Prostate gland (tissue), 2 donors: ENCODE measurements at regions not wholly inside any gene's neighbourhood (a gene's known extent, or its start where the extent isn't known, plus 50 kb on each side); places are given as distances from the start of the nearest gene placed in this dataset.

Experiments used
- DNase-seq: peaks from one replicate; pipeline ENCODE4 v3.0.0-alpha.2; 2019; ENCODE audit warnings: low spot score
- H3K27ac ChIP-seq, 2 donors: fragments of 200-600 bp; sonication (generic); 2 replicates each; pipeline ENCODE4 v1.5.1; 2017 to 2019
- H3K27me3 ChIP-seq: fragments of 200-600 bp; sonication (generic); replicated peaks from 2 replicates; pipeline ENCODE4 v1.5.1; 2019; ENCODE audit not compliant: insufficient read depth
- H3K36me3 ChIP-seq, 2 donors: fragments of 200-600 bp; sonication (generic); 1 replicate in 1 of 2; 2 replicates in 1 of 2; pipeline versions ENCODE4 v1.5.1 to v1.8.1; 2017 to 2019
- H3K4me1 ChIP-seq: fragments of 200-600 bp; sonication (generic); replicated peaks from 2 replicates; pipeline ENCODE4 v1.5.1; 2019
- H3K4me3 ChIP-seq, 2 donors: fragments of 200-600 bp; sonication (generic); 2 replicates each; pipeline ENCODE4 v1.5.1; 2017 to 2019
- H3K9me3 ChIP-seq: fragments of 200-600 bp; sonication (generic); 2 replicates; pipeline ENCODE4 v1.5.1; 2017
- CTCF ChIP-seq, 4 experiments: fragments of 200-600 bp in 2 of 4; fragments of 450-650 bp in 2 of 4; sonication (generic) in 2 of 4; IDR thresholded peaks; 1 replicate in 3 of 4; 2 replicates in 1 of 4; pipeline ENCODE4 v1.5.1; 2016 to 2019; ENCODE audit warnings: antibody characterized with exemption in 4 of 4, mild to moderate bottlenecking in 2 of 4, moderate library complexity in 2 of 4
- POLR2A ChIP-seq: fragments of 450-650 bp; IDR thresholded peaks from one replicate; pipeline ENCODE4 v1.6.1; 2016; ENCODE audit warnings: antibody characterized with exemption, mild to moderate bottlenecking
- POLR2AphosphoS5 ChIP-seq: sonication (generic); formaldehyde crosslinking; IDR thresholded peaks from one replicate; pipeline ENCODE4 v1.6.1; 2017; ENCODE audit warnings: antibody characterized with exemption
- WGBS: methylation state at CpG from one replicate; pipeline ENCODE4 v1.1.5; 2018; 5-methylcytosine and 5-hydroxymethylcytosine counted together
- intact Hi-C: fragments of 100-400 bp; cut with DNase I; formaldehyde crosslinking; loops from one replicate; pipeline ENCODE4 v1.14.2; 2022

DNA sequence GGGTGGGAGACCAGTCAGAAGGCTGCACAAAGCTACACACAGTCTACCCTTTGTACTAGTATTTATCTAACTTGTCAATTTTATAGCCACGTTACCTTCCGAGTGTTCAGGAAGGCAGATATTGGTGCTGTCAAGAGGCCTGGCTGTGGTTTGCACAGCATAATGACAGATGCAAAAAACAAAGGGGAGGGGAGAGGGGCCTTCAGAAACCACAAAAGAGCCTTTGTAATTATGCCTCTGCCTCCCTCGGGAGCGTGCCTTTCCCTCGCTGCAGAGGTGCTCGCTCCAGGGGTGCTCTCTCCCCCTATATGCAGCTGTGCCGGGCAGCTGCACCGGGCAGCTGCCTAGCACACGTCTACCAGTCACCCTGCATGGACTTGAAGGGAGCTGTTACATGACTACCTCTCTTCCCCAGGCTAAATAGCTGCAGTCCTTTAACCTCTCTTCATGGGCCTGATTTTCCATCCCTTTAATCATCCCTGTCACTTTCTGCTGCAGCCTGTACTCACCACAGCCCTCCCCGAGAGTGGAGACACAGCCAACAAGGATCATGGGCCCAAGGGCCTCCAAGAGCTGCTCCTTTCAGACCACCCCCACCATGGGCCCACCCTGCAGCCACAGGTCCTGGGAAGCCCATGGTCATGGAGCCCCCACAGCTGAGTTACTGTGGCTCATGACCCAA lies 168.4 kb upstream of the PKDCC start:
- 57% methylated on average over 10 of the region's 10 CpGs for WGBS
- no peak overlapping the region for H3K4me3 ChIP-seq
- H3K36me3 ChIP-seq, result no peaks in the 10 kb centered on the region
- H3K27me3 ChIP-seq, result no peaks in the 10 kb centered on the region
- TF ChIP-seq POLR2AphosphoS5 (no peak), POLR2A (no peak), CTCF (IDR thresholded peaks at IDR 0.05) (no peak)
- intact Hi-C loops, result loop anchor here (10.0 kb wide), 1 partner anchor 85 kb away; no protein-coding TSS in a partner anchor
- DNase-seq, result no peak
- H3K9me3 ChIP-seq, result no peaks in the 10 kb centered on the region
- H3K27ac ChIP-seq, result no peak overlapping the region
- H3K4me1 ChIP-seq, result no peaks in the 10 kb centered on the region

- no peak for DNase-seq
- H3K4me3 ChIP-seq, result no peak overlapping the region
- H3K27ac ChIP-seq, result no peak overlapping the region
- 73% methylated on average over 3 of the region's 3 CpGs for WGBS
- H3K9me3 ChIP-seq, result no peaks in the 10 kb centered on the region
- no peak for TF ChIP-seq CTCF (IDR thresholded peaks at IDR 0.05)
- no peak for TF ChIP-seq POLR2AphosphoS5
- TF ChIP-seq POLR2A, result no peak
- H3K36me3 ChIP-seq, result no peaks in the 10 kb centered on the region
- no peaks in the 10 kb centered on the region for H3K4me1 ChIP-seq
- intact Hi-C loops, result no loop called here
- no peaks in the 10 kb centered on the region for H3K27me3 ChIP-seq
These were observed 167.1 kb upstream of the PKDCC start for GRCh38 chr2:41880561-41881243.

- Histone ChIP-seq H3K27ac (no peak overlapping the region), H3K27me3 (no peaks in the 10 kb centered on the region), H3K36me3 (no peaks in the 10 kb centered on the region), H3K4me3 (no peak overlapping the region), H3K4me1 (no peaks in the 10 kb centered on the region), H3K9me3 (no peaks in the 10 kb centered on the region)
- TF ChIP-seq POLR2A, result no peak
- no peak for TF ChIP-seq CTCF (IDR thresholded peaks at IDR 0.05)
- no peak for TF ChIP-seq POLR2AphosphoS5
- no peak for DNase-seq
- WGBS, result 66% methylated on average over 3 of the region's 3 CpGs
- intact Hi-C loops, result no loop called here
These were observed 166.6 kb upstream of the PKDCC start for GRCh38 chr2:41881249-41881648.

- no peak for TF ChIP-seq POLR2A
- TF ChIP-seq CTCF (IDR thresholded peaks at IDR 0.05), result no peak
- TF ChIP-seq POLR2AphosphoS5, result no peak
- Histone ChIP-seq H3K4me1 (no peaks in the 10 kb centered on the region), H3K27me3 (no peaks in the 10 kb centered on the region), H3K9me3 (no peaks in the 10 kb centered on the region), H3K4me3 (no peak overlapping the region), H3K36me3 (no peaks in the 10 kb centered on the region), H3K27ac (no peak overlapping the region)
- 95% methylated on average over 5 of the region's 5 CpGs for WGBS
- DNase-seq, result no peak
- intact Hi-C loops, result no loop called here
These were observed 163.1 kb upstream of the PKDCC start for GRCh38 chr2:41884718-41885117.
